H1 (cell line): ENCODE measurements at regions not wholly inside any gene's neighbourhood (a gene's known extent, or its start where the extent isn't known, plus 50 kb on each side); places are given as distances from the start of the nearest gene placed in this dataset.

Experiments used
- CTCF ChIA-PET: fragments of 300-600 bp; sonication (Branson Sonifier 250); formaldehyde crosslinking; loops from one replicate; lab custom pipeline; 2021; ENCODE audit not compliant: partially characterized antibody; lab: Charles Lee
- POLR2A ChIA-PET: fragments of 300-600 bp; sonication (Branson Sonifier 250); formaldehyde crosslinking; loops from one replicate; lab custom pipeline; 2021; ENCODE audit warnings: inconsistent platforms; ENCODE audit not compliant: partially characterized antibody; lab: Charles Lee
- DNase-seq, 2 experiments: peaks; one replicate each; pipeline versions ENCODE4 v3.0.0 to v3.0.0-alpha.2; 2010 to 2022; ENCODE audit warnings: low spot score in 2 of 2, low read depth in 1 of 2, mixed read lengths in 1 of 2
- FAIRE-seq: peaks from 2 replicates; lab custom pipeline; 2011; peaks lifted over from hg19 to GRCh38; lab: Jason Lieb, UNC
- H2AFZ ChIP-seq: 2 replicates; pipeline ENCODE4 v1.8.1; 2012; ENCODE audit warnings: low read length, inconsistent platforms
- H2AK5ac ChIP-seq: 2 replicates; pipeline ENCODE4 v1.6.1; 2013; ENCODE audit warnings: low read depth, low read length
- H2BK120ac ChIP-seq: replicated peaks from 2 replicates; pipeline ENCODE3; 2013; ENCODE audit warnings: low read depth, low read length, inconsistent platforms
- H2BK12ac ChIP-seq: 2 replicates; pipeline ENCODE4 v1.6.1; 2013; ENCODE audit warnings: low read depth, low read length
- H2BK15ac ChIP-seq: 2 replicates; pipeline ENCODE4 v1.6.1; 2013; ENCODE audit warnings: low read length
- H2BK20ac ChIP-seq: 2 replicates; pipeline ENCODE4 v1.6.1; 2013; ENCODE audit warnings: low read length
- H2BK5ac ChIP-seq: 2 replicates; pipeline ENCODE4 v1.6.1; 2013; ENCODE audit warnings: low read depth, low read length
- H3K14ac ChIP-seq: 2 replicates; pipeline ENCODE4 v1.6.1; 2013; ENCODE audit warnings: inconsistent platforms; ENCODE audit not compliant: insufficient read length
- H3K18ac ChIP-seq: 2 replicates; pipeline ENCODE4 v1.6.1; 2013; ENCODE audit warnings: low read length; ENCODE audit errors: extremely low read depth
- H3K23ac ChIP-seq: 2 replicates; pipeline ENCODE4 v1.6.1; 2013; ENCODE audit warnings: inconsistent platforms; ENCODE audit not compliant: insufficient read length
- H3K23me2 ChIP-seq: 2 replicates; pipeline ENCODE4 v1.6.1; 2013; ENCODE audit warnings: low read depth, low read length
- H3K27ac ChIP-seq: 2 replicates; pipeline ENCODE4 v1.6.1; 2011; ENCODE audit warnings: low read depth, low read length, inconsistent platforms
- H3K27me3 ChIP-seq, 4 experiments: replicated peaks in 1 of 4; 1 replicate in 1 of 4; 2 replicates in 3 of 4; pipeline versions ENCODE4 v1.6.1 to v1.8.1; 2011 to 2013; ENCODE audit warnings: low read length in 3 of 4, mild to moderate bottlenecking in 3 of 4, inconsistent platforms in 2 of 4, mixed read lengths in 2 of 4, moderate library complexity in 1 of 4; ENCODE audit not compliant: control insufficient read depth in 3 of 4, insufficient read depth in 3 of 4; ENCODE audit errors: extremely low read depth in 1 of 4
- H3K36me3 ChIP-seq, 4 experiments: 2 replicates each; pipeline versions ENCODE4 v1.6.1 to v1.8.1; 2011 to 2013; ENCODE audit warnings: mild to moderate bottlenecking in 4 of 4, low read length in 3 of 4, moderate library complexity in 2 of 4, control low read depth in 1 of 4, inconsistent platforms in 1 of 4; ENCODE audit not compliant: insufficient read depth in 4 of 4, control insufficient read depth in 2 of 4
- H3K4ac ChIP-seq: replicated peaks from 2 replicates; pipeline ENCODE3; 2013; ENCODE audit warnings: low read length, low read depth, mixed read lengths, inconsistent platforms; ENCODE audit not compliant: insufficient read length
- H3K4me1 ChIP-seq, 4 experiments: replicated peaks in 1 of 4; 1 replicate in 1 of 4; 2 replicates in 3 of 4; pipeline versions ENCODE4 v1.6.1 to v1.8.1; 2011 to 2013; ENCODE audit warnings: low read length in 3 of 4, inconsistent platforms in 2 of 4, mixed read lengths in 1 of 4; ENCODE audit not compliant: insufficient read depth in 4 of 4, control insufficient read depth in 3 of 4
- H3K4me2 ChIP-seq, 2 experiments: 2 replicates each; pipeline versions ENCODE4 v1.6.1 to v1.8.1; 2011 to 2013; ENCODE audit warnings: low read depth in 2 of 2, low read length in 2 of 2, control low read depth in 1 of 2, inconsistent platforms in 1 of 2, mild to moderate bottlenecking in 1 of 2; ENCODE audit not compliant: insufficient read depth in 1 of 2
- H3K4me3 ChIP-seq, 4 experiments: fragments of 200-600, 300-600 bp in 1 of 4; sonication (generic), shearing (Covaris generic), sonication (Bioruptor Twin) in 1 of 4; 2 replicates each; pipeline versions ENCODE4 v1.5.1 to v1.8.1; 2011 to 2016; ENCODE audit warnings: low read length in 4 of 4, low read depth in 3 of 4, control low read depth in 2 of 4, inconsistent platforms in 2 of 4, mild to moderate bottlenecking in 2 of 4, mixed read lengths in 1 of 4, moderate library complexity in 1 of 4; ENCODE audit not compliant: insufficient read depth in 2 of 4; ENCODE audit errors: extremely low read depth in 1 of 4
- H3K56ac ChIP-seq: replicated peaks from 2 replicates; pipeline ENCODE3; 2013; ENCODE audit warnings: low read depth, mild to moderate bottlenecking, mixed read lengths, low read length, inconsistent platforms; ENCODE audit not compliant: insufficient read length
- H3K79me1 ChIP-seq: 2 replicates; pipeline ENCODE4 v1.6.1; 2013; ENCODE audit warnings: low read depth, low read length, control low read depth
- H3K79me2 ChIP-seq, 2 experiments: 2 replicates each; pipeline versions ENCODE4 v1.6.1 to v1.8.1; 2012 to 2013; ENCODE audit warnings: low read length in 2 of 2, mild to moderate bottlenecking in 2 of 2, inconsistent platforms in 1 of 2; ENCODE audit not compliant: insufficient read depth in 2 of 2, control insufficient read depth in 1 of 2
- H3K9ac ChIP-seq, 4 experiments: replicated peaks in 1 of 4; 1 replicate in 1 of 4; 2 replicates in 3 of 4; pipeline versions ENCODE4 v1.6.1 to v1.8.1; 2011 to 2013; ENCODE audit warnings: low read depth in 3 of 4, low read length in 3 of 4, control low read depth in 2 of 4, mild to moderate bottlenecking in 2 of 4, moderate library complexity in 2 of 4, inconsistent platforms in 1 of 4; ENCODE audit errors: extremely low read depth in 1 of 4
- H3K9me3 ChIP-seq, 2 experiments: 2 replicates each; pipeline versions ENCODE4 v1.6.1 to v1.8.1; 2012 to 2013; ENCODE audit warnings: mild to moderate bottlenecking in 2 of 2, moderate library complexity in 2 of 2, control low read depth in 1 of 2, inconsistent platforms in 1 of 2, low read depth in 1 of 2, low read length in 1 of 2, mixed read lengths in 1 of 2; ENCODE audit not compliant: insufficient read depth in 2 of 2
- H4K20me1 ChIP-seq, 2 experiments: replicated peaks in 1 of 2; 2 replicates each; pipeline versions ENCODE3 to v1.8.1; 2011 to 2013; ENCODE audit warnings: inconsistent platforms in 2 of 2, low read length in 2 of 2, mild to moderate bottlenecking in 1 of 2; ENCODE audit not compliant: insufficient read depth in 2 of 2, control insufficient read depth in 1 of 2
- H4K5ac ChIP-seq: 2 replicates; pipeline ENCODE4 v1.6.1; 2013; ENCODE audit warnings: low read length, low read depth, mixed read lengths, inconsistent platforms; ENCODE audit not compliant: insufficient read length
- H4K8ac ChIP-seq: 2 replicates; pipeline ENCODE4 v1.8.0; 2013; ENCODE audit warnings: mild to moderate bottlenecking, moderate library complexity, low read length, inconsistent platforms; ENCODE audit not compliant: insufficient read depth; ENCODE audit errors: extremely low read depth
- H4K91ac ChIP-seq: replicated peaks from 2 replicates; pipeline ENCODE3; 2013; ENCODE audit warnings: low read length, mixed read lengths, inconsistent platforms; ENCODE audit not compliant: insufficient read length
- CHD1 ChIP-seq: IDR thresholded peaks from 2 replicates; pipeline ENCODE4 v1.6.1; 2012; ENCODE audit warnings: low read depth, low read length, improper control_type of control experiment
- CHD2 ChIP-seq: IDR thresholded peaks from 2 replicates; pipeline ENCODE4 v1.6.1; 2012; ENCODE audit warnings: low read length, improper control_type of control experiment
- CTBP2 ChIP-seq: IDR thresholded peaks from 2 replicates; pipeline ENCODE4 v1.7.0; 2011; ENCODE audit warnings: borderline replicate concordance, mild to moderate bottlenecking, moderate library complexity, mixed read lengths, low read length; ENCODE audit not compliant: insufficient read depth, insufficient read length
- PHF8 ChIP-seq: fragments of 200-600 bp; sonication (generic); conservative IDR thresholded peaks from 2 replicates; pipeline ENCODE4 v1.7.1; 2012; ENCODE audit warnings: low read depth, mild to moderate bottlenecking, inconsistent platforms, low read length, moderate library complexity
- RBBP5 ChIP-seq: IDR thresholded peaks from 2 replicates; pipeline ENCODE4 v1.7.1; 2012; ENCODE audit warnings: low read depth, mild to moderate bottlenecking, inconsistent platforms, low read length, moderate library complexity, borderline replicate concordance
- RNF2 ChIP-seq: fragments of 200-900, 300-1000 bp; sonication (generic); IDR thresholded peaks from 2 replicates; pipeline ENCODE4 v1.7.1; 2016; ENCODE audit warnings: borderline replicate concordance, low read depth, mild to moderate bottlenecking, antibody characterized with exemption, low read length; ENCODE audit not compliant: poor library complexity, severe bottlenecking; ENCODE audit errors: missing control alignments
- SAP30 ChIP-seq: fragments of 300-600 bp; sonication (generic); IDR thresholded peaks from 2 replicates; pipeline ENCODE4 v1.7.1; 2012; ENCODE audit warnings: low read length, moderate library complexity, mild to moderate bottlenecking, inconsistent platforms; ENCODE audit not compliant: insufficient read depth, insufficient replicate concordance
- WGBS, 2 experiments: shearing (Covaris generic) in 1 of 2; methylation state at CpG; one replicate each; pipeline versions ENCODE4 v1.1.6 to v1.1.7; 2013 to 2015; ENCODE audit warnings: low lambda C conversion rate in 2 of 2, mixed read lengths in 2 of 2, inconsistent platforms in 1 of 2, low coverage in 1 of 2, missing lambda C conversion rate in 1 of 2; ENCODE audit not compliant: insufficient replicate concordance in 2 of 2, insufficient coverage in 1 of 2, insufficient read length in 1 of 2; ENCODE audit errors: extremely low coverage in 1 of 2, missing lambda C conversion rate in 1 of 2; 5-methylcytosine and 5-hydroxymethylcytosine counted together
- TF ChIP-seq, protein P1 (sequence below): IDR thresholded peaks from 2 replicates; pipeline ENCODE4 v1.6.1; 2012; ENCODE audit warnings: inconsistent platforms

DNA sequence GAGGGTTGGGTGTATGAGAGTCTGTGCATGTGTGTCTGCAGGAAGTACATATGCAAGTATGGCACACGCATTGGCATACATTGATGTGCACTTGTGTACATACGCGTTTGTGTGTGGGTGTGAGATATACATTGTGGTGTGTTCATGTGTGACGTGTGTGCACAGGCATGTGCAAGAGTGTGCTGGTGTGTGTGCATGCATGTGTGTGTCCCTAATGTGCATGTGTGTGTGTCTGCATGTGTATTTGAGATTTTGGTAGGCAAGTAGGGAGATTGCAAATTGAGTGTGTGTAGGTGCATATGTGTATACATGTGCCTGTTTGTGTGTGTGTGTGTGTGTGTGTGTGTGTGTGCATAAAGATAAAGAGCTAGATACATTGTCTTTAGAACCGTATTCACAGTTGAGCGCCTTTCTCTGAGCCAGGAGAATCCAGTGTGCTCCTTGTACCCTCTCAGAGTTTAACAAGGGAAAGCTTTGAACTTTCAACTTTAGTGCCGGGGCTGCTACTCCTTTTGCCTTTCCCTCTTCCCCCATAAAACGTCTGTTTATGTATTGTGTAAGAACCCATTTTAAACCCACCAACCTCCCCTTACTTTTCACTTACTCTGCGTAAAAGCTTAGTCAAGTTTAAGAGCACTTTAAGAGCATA, 152.4 kb upstream of the CHL1 start:
- Histone ChIP-seq H2AK5ac (no peak overlapping the region; the same call in 1 of the 2 replicates), H2AFZ (no peak overlapping the region)

More for the DNA sequence above, 152.4 kb upstream of the CHL1 start:
- no peak overlapping the region for H2BK15ac ChIP-seq
- FAIRE-seq (no peak), DNase-seq (no peak)
- WGBS, 2 experiments = 88% methylated on average over 9 of the region's 9 CpGs; no CpG with 5 or more reads in 1 of the 2 experiments
- no peaks in the 10 kb centered on the region for H4K20me1 ChIP-seq
- no peak overlapping the region for H2BK12ac ChIP-seq
- no peak overlapping the region for H4K8ac ChIP-seq
- H3K14ac ChIP-seq = no peak overlapping the region
- no peaks in the 10 kb centered on the region for H3K4me1 ChIP-seq
- no peaks in the 10 kb centered on the region for H3K23me2 ChIP-seq
- no peak overlapping the region for H3K56ac ChIP-seq
- CTCF ChIA-PET = interaction anchor here (1.0 to 1.2 kb wide), 2 partner anchors 310 to 338 kb away, joined by 3 to 5 read pairs; no protein-coding TSS in a partner anchor
- no peaks in the 10 kb centered on the region for H3K79me2 ChIP-seq
- no peak overlapping the region for H3K4me3 ChIP-seq
- no peak overlapping the region for H2BK5ac ChIP-seq
- no peak overlapping the region for H3K4ac ChIP-seq
- no peaks in the 10 kb centered on the region for H3K36me3 ChIP-seq
- H3K27me3 ChIP-seq = peaks cover 0 to 1% (median 0%) of the 10 kb centered on the region in 4 experiments; a peak in 1 of 7 replicates
- no peak overlapping the region for H3K4me2 ChIP-seq
- H3K9ac ChIP-seq = no peak overlapping the region
- H2BK120ac ChIP-seq = no peak overlapping the region
- peak overlapping the region; percentile 96 for H3K23ac ChIP-seq
- no peak overlapping the region for H4K5ac ChIP-seq
- no peak for TF ChIP-seq CHD1
- TF ChIP-seq CHD2 = no peak
- TF ChIP-seq PHF8 = no peak
- no peak for TF ChIP-seq RBBP5
- TF ChIP-seq, protein P1, sequence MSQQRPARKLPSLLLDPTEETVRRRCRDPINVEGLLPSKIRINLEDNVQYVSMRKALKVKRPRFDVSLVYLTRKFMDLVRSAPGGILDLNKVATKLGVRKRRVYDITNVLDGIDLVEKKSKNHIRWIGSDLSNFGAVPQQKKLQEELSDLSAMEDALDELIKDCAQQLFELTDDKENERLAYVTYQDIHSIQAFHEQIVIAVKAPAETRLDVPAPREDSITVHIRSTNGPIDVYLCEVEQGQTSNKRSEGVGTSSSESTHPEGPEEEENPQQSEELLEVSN = no peak
- no peak for TF ChIP-seq CTBP2
- no peak for TF ChIP-seq RNF2
- TF ChIP-seq SAP30 = no peak
- H3K27ac ChIP-seq = no peak overlapping the region
- no peaks in the 10 kb centered on the region for H3K9me3 ChIP-seq
- POLR2A ChIA-PET = no interaction called here
- H4K91ac ChIP-seq = no peak overlapping the region
- no peaks in the 10 kb centered on the region for H3K79me1 ChIP-seq
- no peak overlapping the region for H3K18ac ChIP-seq
- no peak overlapping the region for H2BK20ac ChIP-seq
